Skeletal muscle satellite cell (primary cell): ENCODE measurements at regions not wholly inside any gene's neighbourhood (a gene's known extent, or its start where the extent isn't known, plus 50 kb on each side); places are given as distances from the start of the nearest gene placed in this dataset.
"Not testable (repeated sequence)": the region's sequence is repeated elsewhere in the genome, so short reads cannot be mapped to it uniquely, and the experiment has no call there.

Source experiments
- H3K27me3 ChIP-seq: 2 replicates; pipeline ENCODE4 v1.7.0; 2013; ENCODE audit warnings: low read length; ENCODE audit not compliant: control insufficient read depth, insufficient read depth
- H3K36me3 ChIP-seq: 2 replicates; pipeline ENCODE4 v1.7.0; 2013; ENCODE audit warnings: mild to moderate bottlenecking, control low read depth, low read length; ENCODE audit not compliant: insufficient read depth
- H3K4me1 ChIP-seq: 2 replicates; pipeline ENCODE4 v1.7.0; 2013; ENCODE audit warnings: low read length; ENCODE audit not compliant: control insufficient read depth, insufficient read depth
- H3K4me2 ChIP-seq: 2 replicates; pipeline ENCODE4 v1.7.0; 2013; ENCODE audit warnings: mild to moderate bottlenecking, low read length
- H3K4me3 ChIP-seq: 2 replicates; pipeline ENCODE4 v1.7.0; 2013; ENCODE audit warnings: low read length
- H3K9ac ChIP-seq: 2 replicates; pipeline ENCODE4 v1.7.0; 2013; ENCODE audit warnings: mild to moderate bottlenecking, low read depth, low read length, moderate library complexity
- H3K9me3 ChIP-seq: replicated peaks from 2 replicates; pipeline ENCODE4 v1.7.0; 2013; ENCODE audit warnings: mild to moderate bottlenecking, control low read depth, low read length

- Histone ChIP-seq H3K4me2 (no peak overlapping the region), H3K4me3 (no peak overlapping the region), H3K27me3 (no peaks in the 10 kb centered on the region), H3K9ac (no peak overlapping the region), H3K36me3 (no peaks in the 10 kb centered on the region), H3K4me1 (no peaks in the 10 kb centered on the region), H3K9me3 (no peaks in the 10 kb centered on the region)
These were observed 95.3 kb upstream of the VLDLR start for GRCh38 chr9:2526071-2526828.

GRCh38 chr9:2531481-2531880 lies 90.1 kb upstream of the VLDLR start:
- Histone ChIP-seq H3K36me3 (no peaks in the 10 kb centered on the region), H3K4me1 (no peaks in the 10 kb centered on the region), H3K4me2 (no peak overlapping the region), H3K9me3 (no peaks in the 10 kb centered on the region), H3K9ac (no peak overlapping the region), H3K4me3 (no peak overlapping the region), H3K27me3 (no peaks in the 10 kb centered on the region)

GRCh38 chr9:2536511-2536910 lies 85.1 kb upstream of the VLDLR start:
- no peaks in the 10 kb centered on the region for H3K27me3 ChIP-seq
- H3K4me3 ChIP-seq: no peak overlapping the region
- no peak overlapping the region for H3K9ac ChIP-seq
- H3K4me1 ChIP-seq: no peaks in the 10 kb centered on the region
- no peaks in the 10 kb centered on the region for H3K9me3 ChIP-seq
- no peaks in the 10 kb centered on the region for H3K36me3 ChIP-seq
- H3K4me2 ChIP-seq: no peak overlapping the region

GRCh38 chr9:2545881-2546490 lies 75.6 kb upstream of the VLDLR start:
- Histone ChIP-seq H3K4me2 (no peak overlapping the region), H3K4me3 (no peak overlapping the region), H3K4me1 (no peaks in the 10 kb centered on the region), H3K9me3 (no peaks in the 10 kb centered on the region), H3K27me3 (no peaks in the 10 kb centered on the region), H3K9ac (no peak overlapping the region), H3K36me3 (no peaks in the 10 kb centered on the region)

- H3K4me2 ChIP-seq, H3K9ac ChIP-seq, H3K36me3 ChIP-seq, H3K9me3 ChIP-seq, H3K4me3 ChIP-seq, H3K27me3 ChIP-seq: not testable (repeated sequence)
- peaks cover 14% of the 10 kb centered on the region for H3K4me1 ChIP-seq
These were observed 65.5 kb upstream of the VLDLR start for GRCh38 chr9:2555899-2556600.

GRCh38 chr9:2557693-2558092 lies 63.9 kb upstream of the VLDLR start:
- peaks cover 14% of the 10 kb centered on the region for H3K4me1 ChIP-seq
- H3K4me2 ChIP-seq: no peak overlapping the region

GRCh38 chr9:2559192-2560152 lies 62.1 kb upstream of the VLDLR start:
- Histone ChIP-seq H3K27me3 (no peaks in the 10 kb centered on the region), H3K4me2 (peak overlapping the region; percentile 61), H3K36me3 (no peaks in the 10 kb centered on the region), H3K4me3 (no peak overlapping the region), H3K9ac (peak overlapping the region; percentile 43), H3K4me1 (peaks cover 14% of the 10 kb centered on the region), H3K9me3 (no peaks in the 10 kb centered on the region)

More at GRCh38 chr9:2557693-2558092, 63.9 kb upstream of the VLDLR start:
- no peaks in the 10 kb centered on the region for H3K9me3 ChIP-seq
- no peak overlapping the region for H3K4me3 ChIP-seq
- H3K36me3 ChIP-seq: no peaks in the 10 kb centered on the region
- H3K27me3 ChIP-seq: no peaks in the 10 kb centered on the region
- H3K9ac ChIP-seq: no peak overlapping the region

- Histone ChIP-seq H3K36me3 (no peaks in the 10 kb centered on the region), H3K9ac (no peak overlapping the region), H3K4me1 (peaks cover 14% of the 10 kb centered on the region), H3K9me3 (no peaks in the 10 kb centered on the region), H3K4me2 (no peak overlapping the region), H3K27me3 (no peaks in the 10 kb centered on the region), H3K4me3 (no peak overlapping the region)
These were observed 61.4 kb upstream of the VLDLR start for GRCh38 chr9:2560180-2560579.

GRCh38 chr9:2565676-2566340 lies 55.8 kb upstream of the VLDLR start:
- no peaks in the 10 kb centered on the region for H3K27me3 ChIP-seq
- no peaks in the 10 kb centered on the region for H3K9me3 ChIP-seq
- H3K36me3 ChIP-seq: no peaks in the 10 kb centered on the region
- H3K4me2 ChIP-seq: no peak overlapping the region
- H3K4me3 ChIP-seq: no peak overlapping the region
- H3K4me1 ChIP-seq: peaks cover 5% of the 10 kb centered on the region
- no peak overlapping the region for H3K9ac ChIP-seq

- Histone ChIP-seq H3K4me3 (no peak overlapping the region), H3K36me3 (no peaks in the 10 kb centered on the region), H3K27me3 (no peaks in the 10 kb centered on the region), H3K4me2 (no peak overlapping the region), H3K9ac (no peak overlapping the region), H3K4me1 (peaks cover 14% of the 10 kb centered on the region), H3K9me3 (no peaks in the 10 kb centered on the region)
These were observed 53.7 kb upstream of the VLDLR start for GRCh38 chr9:2567922-2568321.
